Activated CD4-positive, alpha-beta memory T cell treated with anti-CD3 and anti-CD28 coated beads, Interleukin-2, amount 10 ng/mL, durations not matched to agents 7 days and 5 days (primary cell): ENCODE measurements at regions not wholly inside any gene's neighbourhood (a gene's known extent, or its start where the extent isn't known, plus 50 kb on each side); places are given as distances from the start of the nearest gene placed in this dataset.
"Not testable (repeated sequence)": the region's sequence is repeated elsewhere in the genome, so short reads cannot be mapped to it uniquely, and the experiment has no call there.

ENCODE experiments used
- CTCF ChIA-PET: fragments of 350-600 bp; sonication (Branson Sonifier 250); formaldehyde crosslinking; loops from one replicate; lab custom pipeline; 2021; ENCODE audit warnings: antibody characterized with exemption, inconsistent platforms; lab: Charles Lee
- POLR2A ChIA-PET: fragments of 350-600 bp; sonication (Branson Sonifier 250); formaldehyde crosslinking; loops from one replicate; lab custom pipeline; 2021; ENCODE audit warnings: antibody characterized with exemption; lab: Charles Lee
- DNase-seq: peaks from one replicate; pipeline ENCODE4 v3.0.0-alpha.2; 2020
- H3K27ac Mint-ChIP-seq: one replicate; pipeline ENCODE4 v1.8.0; 2021; ENCODE audit warnings: mild to moderate bottlenecking, mixed read lengths
- H3K27me3 Mint-ChIP-seq: one replicate; pipeline ENCODE4 v1.8.0; 2021; ENCODE audit warnings: mixed read lengths
- H3K36me3 Mint-ChIP-seq: one replicate; pipeline ENCODE4 v1.8.0; 2021; ENCODE audit warnings: low read depth, mixed read lengths
- H3K4me1 Mint-ChIP-seq: one replicate; pipeline ENCODE4 v1.8.0; 2021; ENCODE audit warnings: mixed read lengths
- H3K4me3 Mint-ChIP-seq: one replicate; pipeline ENCODE4 v1.8.0; 2021; ENCODE audit warnings: mild to moderate bottlenecking, mixed read lengths
- H3K9me3 Mint-ChIP-seq: one replicate; pipeline ENCODE4 v1.8.0; 2021; ENCODE audit warnings: mixed read lengths

DNA sequence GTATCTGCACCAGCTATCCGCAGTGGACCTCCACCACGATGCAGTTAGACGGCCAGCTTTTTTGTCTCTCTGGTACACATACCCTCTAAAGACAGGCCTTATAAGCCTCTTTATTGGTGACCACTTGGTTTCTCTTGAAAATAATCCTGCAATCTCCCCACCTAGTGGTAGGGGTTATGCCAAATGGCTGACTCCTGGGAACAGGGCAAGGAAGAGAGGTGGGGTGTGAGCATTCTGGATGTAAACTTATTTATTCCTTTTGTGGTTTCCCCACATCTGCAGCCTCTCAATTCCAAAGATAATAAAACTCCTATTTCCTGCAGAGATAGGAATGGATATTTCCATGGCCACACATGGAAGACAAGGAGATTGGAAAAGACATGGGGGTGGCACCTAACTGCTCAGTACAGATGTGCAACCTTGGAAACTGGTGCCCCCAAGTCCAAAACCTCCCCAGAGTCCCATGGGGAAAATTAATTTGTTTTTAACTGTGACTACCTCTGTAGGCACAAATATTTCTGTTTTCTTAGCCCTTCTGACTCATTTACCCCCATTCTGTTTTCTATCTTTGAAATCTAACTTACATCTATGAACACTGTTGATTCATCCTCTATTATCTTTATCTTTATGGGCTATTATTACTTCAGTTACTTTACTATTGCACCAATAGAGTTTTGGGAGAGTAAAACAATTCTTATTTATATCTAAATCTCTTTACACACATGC is 112.7 kb upstream of the TSHZ3 start:
- DNase-seq: no peak
- Mint-ChIP-seq H3K36me3 (no peaks in the 10 kb centered on the region), H3K27me3 (no peaks in the 10 kb centered on the region), H3K4me3 (no peak overlapping the region), H3K27ac (no peak overlapping the region), H3K4me1 (no peaks in the 10 kb centered on the region), H3K9me3 (no peaks in the 10 kb centered on the region)
- ChIA-PET POLR2A (no interaction called here), CTCF (no interaction called here)

GRCh38 chr19:31470229-31470939 is 121.1 kb upstream of the TSHZ3 start:
- Mint-ChIP-seq H3K27me3 (no peaks in the 10 kb centered on the region), H3K27ac (no peak overlapping the region), H3K4me3 (no peak overlapping the region), H3K9me3 (no peaks in the 10 kb centered on the region), H3K36me3 (no peaks in the 10 kb centered on the region), H3K4me1 (no peaks in the 10 kb centered on the region)
- DNase-seq: no peak
- CTCF ChIA-PET: no interaction called here
- POLR2A ChIA-PET: no interaction called here

DNA sequence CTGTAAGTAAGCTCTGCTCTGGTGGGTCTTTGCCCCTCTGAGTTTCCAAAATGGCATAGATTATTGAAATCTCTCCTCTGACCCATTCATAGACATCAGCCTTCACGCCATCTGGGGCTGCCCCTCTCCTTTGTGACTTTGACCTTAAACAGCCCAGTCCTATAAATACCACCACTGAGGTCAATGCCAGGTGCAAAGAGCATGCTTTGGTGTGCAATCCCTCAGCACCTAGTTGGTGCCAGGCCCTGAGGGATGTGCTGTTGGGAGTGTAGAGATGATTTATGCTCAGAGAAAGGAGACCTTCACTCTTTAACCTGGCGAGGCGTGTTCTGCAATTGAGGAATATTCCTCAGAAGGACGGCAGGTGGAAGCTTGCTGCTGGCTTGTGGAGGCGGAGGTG is 121.7 kb upstream of the TSHZ3 start:
- CTCF ChIA-PET: no interaction called here
- H3K27me3 Mint-ChIP-seq: no peaks in the 10 kb centered on the region

DNA sequence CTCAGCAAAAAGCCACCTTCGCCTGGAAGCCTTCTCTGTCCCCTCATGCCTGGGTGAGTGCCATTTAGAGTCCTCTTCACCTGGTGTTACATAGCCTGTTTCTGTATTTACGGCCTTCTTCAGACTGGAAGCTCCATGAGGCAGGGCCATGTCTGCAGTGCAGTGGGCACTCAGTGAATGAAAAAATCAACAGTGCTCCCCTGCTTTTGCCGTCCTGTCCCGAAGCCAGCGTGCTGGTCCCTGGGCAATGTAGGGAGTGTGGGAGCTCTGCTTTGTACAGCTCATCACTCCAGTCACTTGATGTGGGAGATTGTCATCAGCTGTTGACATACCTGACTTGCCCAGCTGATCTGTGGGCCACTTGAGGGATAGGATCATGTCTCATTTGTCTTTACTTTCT is 129.0 kb upstream of the TSHZ3 start:
- H3K4me1 Mint-ChIP-seq: no peaks in the 10 kb centered on the region
- DNase-seq: no peak
- no peaks in the 10 kb centered on the region for H3K36me3 Mint-ChIP-seq
- H3K9me3 Mint-ChIP-seq: peaks cover 5% of the 10 kb centered on the region
- CTCF ChIA-PET: no interaction called here
- no peak overlapping the region for H3K27ac Mint-ChIP-seq
- H3K4me3 Mint-ChIP-seq: no peak overlapping the region
- no peaks in the 10 kb centered on the region for H3K27me3 Mint-ChIP-seq
- POLR2A ChIA-PET: no interaction called here

More for the DNA sequence above, 121.7 kb upstream of the TSHZ3 start:
- Mint-ChIP-seq H3K9me3 (no peaks in the 10 kb centered on the region), H3K4me3 (no peak overlapping the region), H3K27ac (no peak overlapping the region), H3K36me3 (no peaks in the 10 kb centered on the region), H3K4me1 (no peaks in the 10 kb centered on the region)
- POLR2A ChIA-PET: no interaction called here
- DNase-seq: no peak

DNA sequence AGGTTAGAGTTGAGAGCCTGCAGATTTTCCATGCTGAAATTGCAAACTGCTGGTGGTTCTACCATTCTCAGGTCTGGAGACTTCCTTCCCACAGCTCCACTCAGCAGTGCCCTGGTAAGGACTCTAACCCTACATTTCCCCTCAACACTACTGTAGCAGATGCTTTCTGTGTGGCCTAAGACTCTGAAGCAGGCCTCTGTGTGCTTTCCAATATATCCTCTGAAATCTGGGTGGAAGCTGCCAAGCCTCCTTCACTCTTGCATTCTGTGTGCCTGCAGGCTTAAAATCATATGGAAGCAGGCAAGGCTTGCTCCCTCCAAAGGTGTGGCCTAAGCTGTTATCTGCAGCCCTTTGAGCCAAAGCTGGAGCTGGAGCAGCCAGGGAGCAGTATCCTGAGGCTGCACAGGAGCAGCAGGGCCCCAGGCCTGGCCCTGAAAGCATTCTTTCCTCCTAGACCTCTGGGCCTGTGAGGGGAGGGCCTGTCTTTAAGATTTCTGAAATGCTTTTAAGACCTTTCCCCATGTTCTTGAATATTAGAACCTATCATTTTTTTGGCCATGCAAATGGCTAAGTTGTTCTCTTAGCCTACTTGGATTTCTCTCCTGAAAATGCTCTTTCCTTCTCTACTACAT is 134.1 kb upstream of the TSHZ3 start:
- Mint-ChIP-seq H3K9me3 (peaks cover 9% of the 10 kb centered on the region), H3K27me3 (no peaks in the 10 kb centered on the region), H3K4me3 (no peak overlapping the region), H3K36me3 (no peaks in the 10 kb centered on the region), H3K4me1 (no peaks in the 10 kb centered on the region), H3K27ac (no peak overlapping the region)
- ChIA-PET CTCF (no interaction called here), POLR2A (no interaction called here)
- no peak for DNase-seq

- H3K4me3 Mint-ChIP-seq, POLR2A ChIA-PET, H3K36me3 Mint-ChIP-seq, H3K4me1 Mint-ChIP-seq, DNase-seq, H3K9me3 Mint-ChIP-seq, H3K27ac Mint-ChIP-seq, H3K27me3 Mint-ChIP-seq, CTCF ChIA-PET: not testable (repeated sequence)
Measured at GRCh38 chr19:31484858-31485410, 135.7 kb upstream of the TSHZ3 start.

DNA sequence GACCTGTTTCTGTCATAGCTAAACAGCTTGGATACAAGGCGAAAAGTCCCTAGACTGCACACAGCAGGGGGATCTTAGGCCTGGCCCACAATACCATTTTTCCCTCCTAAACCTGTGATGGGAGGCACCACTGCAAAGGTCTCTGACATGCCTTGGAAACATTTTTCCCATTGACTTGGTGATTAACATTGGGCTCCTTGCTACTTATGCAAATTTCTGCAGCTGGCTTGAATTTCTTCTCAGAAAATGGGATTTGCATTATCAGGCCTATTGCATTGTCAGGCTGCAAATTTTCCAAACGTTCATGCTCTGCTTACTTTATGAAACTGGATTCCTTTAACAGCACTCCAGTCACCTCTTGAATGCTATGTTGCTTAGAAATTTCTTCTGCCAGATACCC is 136.2 kb upstream of the TSHZ3 start:
- POLR2A ChIA-PET: no interaction called here
- CTCF ChIA-PET: no interaction called here

DNA sequence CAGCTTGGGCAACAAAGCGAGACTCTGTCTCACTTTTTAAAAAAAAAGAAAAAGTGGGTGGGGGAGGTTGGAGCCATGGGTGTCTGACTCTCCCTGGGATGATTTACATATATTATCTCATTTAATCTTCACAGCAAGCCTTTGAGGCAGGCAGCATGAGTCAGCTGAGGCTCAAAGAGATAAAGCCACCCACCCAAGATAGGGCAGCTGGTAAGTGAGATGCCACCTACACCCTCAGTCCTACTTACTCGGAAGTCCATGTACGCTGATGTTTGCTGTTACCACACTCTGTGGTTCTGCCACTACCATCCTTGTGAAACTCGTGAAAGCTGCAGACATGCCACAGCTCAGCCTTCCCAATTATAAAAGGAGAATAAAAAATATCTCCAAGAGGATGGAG is 142.0 kb upstream of the TSHZ3 start:
- H3K27me3 Mint-ChIP-seq: no peaks in the 10 kb centered on the region
- no peaks in the 10 kb centered on the region for H3K9me3 Mint-ChIP-seq
- H3K4me3 Mint-ChIP-seq: no peak overlapping the region
- ChIA-PET POLR2A (no interaction called here), CTCF (no interaction called here)
- no peaks in the 10 kb centered on the region for H3K36me3 Mint-ChIP-seq
- no peak overlapping the region for H3K27ac Mint-ChIP-seq
- DNase-seq: no peak
- no peaks in the 10 kb centered on the region for H3K4me1 Mint-ChIP-seq

More for the DNA sequence above, 136.2 kb upstream of the TSHZ3 start:
- Mint-ChIP-seq H3K36me3 (no peaks in the 10 kb centered on the region), H3K9me3 (peaks cover 3% of the 10 kb centered on the region), H3K27ac (no peak overlapping the region), H3K4me1 (no peaks in the 10 kb centered on the region), H3K4me3 (no peak overlapping the region), H3K27me3 (no peaks in the 10 kb centered on the region)
- DNase-seq: no peak

- ChIA-PET POLR2A (no interaction called here), CTCF (no interaction called here)
- Mint-ChIP-seq H3K27me3 (no peaks in the 10 kb centered on the region), H3K4me1 (no peaks in the 10 kb centered on the region), H3K9me3 (no peaks in the 10 kb centered on the region), H3K36me3 (no peaks in the 10 kb centered on the region), H3K27ac (no peak overlapping the region), H3K4me3 (no peak overlapping the region)
- no peak for DNase-seq
Measured at GRCh38 chr19:31492050-31492449, 142.8 kb upstream of the TSHZ3 start.

GRCh38 chr19:31496076-31496475 is 146.8 kb upstream of the TSHZ3 start:
- no peak for DNase-seq
- Mint-ChIP-seq H3K27ac (no peak overlapping the region), H3K4me3 (no peak overlapping the region), H3K36me3 (no peaks in the 10 kb centered on the region), H3K4me1 (no peaks in the 10 kb centered on the region), H3K27me3 (no peaks in the 10 kb centered on the region), H3K9me3 (no peaks in the 10 kb centered on the region)
- CTCF ChIA-PET: no interaction called here
- POLR2A ChIA-PET: no interaction called here

- Mint-ChIP-seq H3K36me3 (no peaks in the 10 kb centered on the region), H3K27ac (no peak overlapping the region), H3K9me3 (no peaks in the 10 kb centered on the region), H3K27me3 (no peaks in the 10 kb centered on the region), H3K4me1 (no peaks in the 10 kb centered on the region), H3K4me3 (no peak overlapping the region)
- ChIA-PET CTCF (no interaction called here), POLR2A (no interaction called here)
- no peak for DNase-seq
Measured at GRCh38 chr19:31497709-31498108, 148.5 kb upstream of the TSHZ3 start.

DNA sequence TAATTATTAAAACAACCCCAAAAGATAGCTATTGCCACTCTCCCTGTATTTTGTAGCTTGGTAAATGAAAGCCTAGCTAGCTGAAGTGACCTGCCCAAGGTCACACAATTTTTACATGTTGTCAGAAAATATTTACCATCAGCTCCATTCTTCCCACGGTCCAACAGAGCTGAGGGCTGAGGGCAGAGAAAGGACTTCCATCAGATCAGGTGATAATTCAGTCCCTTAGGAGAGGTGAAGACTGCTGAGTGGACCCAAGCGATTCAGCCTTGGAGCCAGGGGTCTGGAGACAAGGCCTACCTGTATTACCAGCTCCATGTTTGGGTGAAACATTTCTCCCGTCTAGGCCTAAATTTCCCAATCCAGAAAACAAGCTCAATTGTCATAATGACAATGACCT is 149.5 kb upstream of the TSHZ3 start:
- CTCF ChIA-PET: no interaction called here
- no peaks in the 10 kb centered on the region for H3K4me1 Mint-ChIP-seq
- no peak overlapping the region for H3K27ac Mint-ChIP-seq
- no peak for DNase-seq
- H3K27me3 Mint-ChIP-seq: no peaks in the 10 kb centered on the region
- no peaks in the 10 kb centered on the region for H3K9me3 Mint-ChIP-seq
- H3K4me3 Mint-ChIP-seq: no peak overlapping the region
- no peaks in the 10 kb centered on the region for H3K36me3 Mint-ChIP-seq
- POLR2A ChIA-PET: no interaction called here

DNA sequence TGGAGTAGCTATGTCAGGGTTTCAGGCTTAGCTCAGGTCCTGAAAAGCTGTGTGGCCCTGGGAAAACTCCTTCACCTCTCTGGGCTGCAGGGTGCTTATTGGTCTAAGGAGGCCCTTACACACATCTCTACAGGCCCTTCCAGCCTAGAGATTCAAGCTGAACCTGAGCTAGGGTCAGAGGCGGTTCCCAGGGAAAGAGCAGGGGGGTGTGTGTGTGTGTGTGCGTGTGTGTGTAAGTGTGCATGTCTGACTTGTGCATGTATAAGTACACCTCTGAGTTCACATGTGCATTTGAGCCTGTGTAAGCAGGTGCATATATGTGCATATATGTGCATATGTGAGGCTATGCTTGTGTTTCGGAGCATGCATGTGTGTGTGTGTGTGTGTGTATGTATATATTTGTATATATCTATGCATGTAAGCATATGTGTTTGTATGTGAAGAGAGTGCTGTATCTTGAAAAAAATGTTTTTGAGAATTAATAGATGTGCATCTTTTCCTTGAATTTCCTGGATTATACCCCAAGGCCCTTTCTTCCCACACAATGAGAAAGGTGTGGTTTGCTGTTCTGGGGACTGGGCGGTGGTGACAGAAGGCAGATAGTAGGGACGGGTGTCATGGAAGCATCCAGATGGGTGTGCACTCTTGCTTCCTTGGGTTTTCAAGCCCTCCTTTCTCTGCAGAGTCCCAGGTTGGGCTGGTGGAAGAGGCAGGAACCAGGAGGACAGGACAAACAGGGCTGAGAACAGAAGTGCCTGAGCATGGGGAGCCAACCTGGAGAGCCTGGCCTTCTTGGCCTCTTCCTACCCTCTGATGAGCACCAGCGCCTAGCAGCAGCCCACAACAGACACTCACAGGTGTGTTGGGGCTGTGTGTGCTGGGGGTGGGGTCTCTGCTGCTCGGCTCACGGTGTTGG is 150.3 kb upstream of the TSHZ3 start:
- CTCF ChIA-PET: no interaction called here
- no peak for DNase-seq
- Mint-ChIP-seq H3K27ac (no peak overlapping the region), H3K4me1 (no peaks in the 10 kb centered on the region), H3K27me3 (no peaks in the 10 kb centered on the region), H3K4me3 (no peak overlapping the region), H3K9me3 (no peaks in the 10 kb centered on the region), H3K36me3 (no peaks in the 10 kb centered on the region)
- POLR2A ChIA-PET: no interaction called here
